IMR-90 (cell line): ENCODE measurements at regions not wholly inside any gene's neighbourhood (a gene's known extent, or its start where the extent isn't known, plus 50 kb on each side); places are given as distances from the start of the nearest gene placed in this dataset.

ENCODE experiments used
- ATAC-seq: fragments of 200-7000 bp; cut with Tn5 transposase; 2 replicates; pipeline ENCODE4 v1.9.1; 2020; ENCODE audit warnings: low read depth, mild to moderate bottlenecking, moderate library complexity
- BruUV-seq: library from RNA; stranded (reverse); fragments of 400-500 nt; replicated peaks from 2 replicates; lab custom pipeline; 2021; lab: Mats Ljungman, UMichigan
- CTCF ChIA-PET: fragments of 300-600 bp; formaldehyde crosslinking; extraction: SDS; loops from one replicate; lab custom pipeline; 2021; ENCODE audit warnings: antibody characterized with exemption; lab: Yijun Ruan, JAX
- POLR2A ChIA-PET: fragments of 300-600 bp; sonication (Branson Sonifier 250); formaldehyde crosslinking; loops from one replicate; lab custom pipeline; 2022; ENCODE audit warnings: antibody characterized with exemption; ENCODE audit not compliant: unreplicated experiment; lab: Charles Lee
- DNase-seq: peaks from one replicate; pipeline ENCODE4 v3.0.0; 2013
- H2AFZ ChIP-seq: replicated peaks from 2 replicates; pipeline ENCODE3; 2013; ENCODE audit warnings: low read length, mild to moderate bottlenecking; ENCODE audit not compliant: poor library complexity
- H2AK5ac ChIP-seq: 2 replicates; pipeline ENCODE4 v1.6.1; 2013; ENCODE audit warnings: low read depth, low read length, inconsistent platforms
- H2AK9ac ChIP-seq: replicated peaks from 2 replicates; pipeline ENCODE3; 2013; ENCODE audit warnings: mild to moderate bottlenecking, low read depth, low read length, moderate library complexity; ENCODE audit not compliant: poor library complexity
- H2BK120ac ChIP-seq: 2 replicates; pipeline ENCODE4 v1.6.1; 2013; ENCODE audit warnings: low read depth, low read length, inconsistent platforms
- H2BK15ac ChIP-seq: 3 replicates; pipeline ENCODE4 v1.6.1; 2013; ENCODE audit warnings: low read depth, low read length, inconsistent platforms
- H2BK20ac ChIP-seq: 2 replicates; pipeline ENCODE4 v1.6.1; 2013; ENCODE audit warnings: low read depth, mild to moderate bottlenecking, inconsistent platforms, low read length, moderate library complexity
- H2BK5ac ChIP-seq: 2 replicates; pipeline ENCODE4 v1.6.1; 2013; ENCODE audit warnings: mild to moderate bottlenecking, low read depth, low read length, inconsistent platforms; ENCODE audit not compliant: poor library complexity, severe bottlenecking
- H3K14ac ChIP-seq: replicated peaks from 2 replicates; pipeline ENCODE4 v1.6.1; 2013; ENCODE audit warnings: low read depth, low read length, inconsistent platforms
- H3K18ac ChIP-seq: 2 replicates; pipeline ENCODE4 v1.6.1; 2013; ENCODE audit warnings: low read depth, low read length, control low read depth
- H3K23ac ChIP-seq: 2 replicates; pipeline ENCODE4 v1.6.1; 2013; ENCODE audit warnings: low read depth, low read length, inconsistent platforms
- H3K27ac ChIP-seq: 2 replicates; pipeline ENCODE4 v1.5.1; 2013; ENCODE audit warnings: mild to moderate bottlenecking, control low read depth, low read length; ENCODE audit not compliant: insufficient read depth
- H3K27me3 ChIP-seq: 2 replicates; pipeline ENCODE4 v1.6.1; 2013; ENCODE audit warnings: low read length; ENCODE audit not compliant: control insufficient read depth, insufficient read depth
- H3K36me3 ChIP-seq: 2 replicates; pipeline ENCODE4 v1.6.1; 2013; ENCODE audit warnings: low read length, mixed read lengths; ENCODE audit not compliant: control insufficient read depth, insufficient read depth
- H3K4ac ChIP-seq: 2 replicates; pipeline ENCODE4 v1.6.1; 2013; ENCODE audit warnings: low read depth, low read length, inconsistent platforms
- H3K4me1 ChIP-seq: 2 replicates; pipeline ENCODE4 v1.6.1; 2013; ENCODE audit warnings: low read length, mixed read lengths; ENCODE audit not compliant: control insufficient read depth, insufficient read depth
- H3K4me2 ChIP-seq: 2 replicates; pipeline ENCODE4 v1.6.1; 2013; ENCODE audit warnings: low read depth, mild to moderate bottlenecking, control low read depth, low read length, moderate library complexity
- H3K4me3 ChIP-seq: 2 replicates; pipeline ENCODE4 v1.5.1; 2013; ENCODE audit warnings: low read depth, mild to moderate bottlenecking, control low read depth, low read length, moderate library complexity; ENCODE audit not compliant: insufficient read depth
- H3K56ac ChIP-seq: 2 replicates; pipeline ENCODE4 v1.6.1; 2013; ENCODE audit warnings: low read length, inconsistent platforms; ENCODE audit not compliant: insufficient read depth; ENCODE audit errors: extremely low read depth
- H3K79me1 ChIP-seq, 2 experiments: 2 replicates each; pipeline ENCODE4 v1.6.1; 2013; ENCODE audit warnings: low read length in 2 of 2, inconsistent platforms in 1 of 2, low read depth in 1 of 2
- H3K9ac ChIP-seq: 2 replicates; pipeline ENCODE4 v1.6.1; 2013; ENCODE audit warnings: low read depth, low read length, control low read depth
- H3K9me1 ChIP-seq: 2 replicates; pipeline ENCODE4 v1.6.1; 2013; ENCODE audit warnings: low read length, inconsistent platforms; ENCODE audit not compliant: insufficient read depth
- H3K9me3 ChIP-seq: 2 replicates; pipeline ENCODE4 v1.6.1; 2013; ENCODE audit warnings: low read length; ENCODE audit not compliant: control insufficient read depth, insufficient read depth
- H4K20me1 ChIP-seq: 2 replicates; pipeline ENCODE4 v1.6.1; 2013; ENCODE audit warnings: low read length, inconsistent platforms; ENCODE audit not compliant: insufficient read depth
- H4K5ac ChIP-seq: 2 replicates; pipeline ENCODE4 v1.6.1; 2013; ENCODE audit warnings: mild to moderate bottlenecking, low read depth, low read length, control low read depth
- H4K8ac ChIP-seq, 2 experiments: 2 replicates each; pipeline ENCODE4 v1.6.1; 2013; ENCODE audit warnings: low read depth in 2 of 2, low read length in 2 of 2, control low read depth in 1 of 2, inconsistent platforms in 1 of 2
- H4K91ac ChIP-seq: 2 replicates; pipeline ENCODE4 v1.6.1; 2013; ENCODE audit warnings: low read depth, low read length, inconsistent platforms; ENCODE audit not compliant: insufficient read depth
- BHLHE40 ChIP-seq: fragments of 150-350 bp; IDR thresholded peaks from 2 replicates; pipeline ENCODE4 v1.6.1; 2016; ENCODE audit warnings: mild to moderate bottlenecking, low read depth, low read length
- CEBPB ChIP-seq: IDR thresholded peaks from 2 replicates; pipeline ENCODE4 v1.6.1; 2012; ENCODE audit warnings: low read depth, low read length, improper control_type of control experiment
- CTCF ChIP-seq: conservative IDR thresholded peaks from 2 replicates; pipeline ENCODE4 v1.5.1; 2012; ENCODE audit warnings: mild to moderate bottlenecking, low read depth, low read length, improper control_type of control experiment
- FOS ChIP-seq: fragments of 150-350 bp; IDR thresholded peaks from 2 replicates; pipeline ENCODE4 v1.6.1; 2016; ENCODE audit warnings: low read depth, low read length
- MAFK ChIP-seq: IDR thresholded peaks from 2 replicates; pipeline ENCODE4 v1.6.1; 2012; ENCODE audit warnings: low read depth, low read length, improper control_type of control experiment
- MAZ ChIP-seq: IDR thresholded peaks from 2 replicates; pipeline ENCODE4 v1.6.1; 2012; ENCODE audit warnings: low read depth, mild to moderate bottlenecking, low read length, improper control_type of control experiment, moderate library complexity, borderline replicate concordance
- MXI1 ChIP-seq: IDR thresholded peaks from 2 replicates; pipeline ENCODE4 v1.6.1; 2012; ENCODE audit warnings: low read depth, mild to moderate bottlenecking, low read length, moderate library complexity, borderline replicate concordance
- NFE2L2 ChIP-seq: fragments of 150-350 bp; IDR thresholded peaks from 2 replicates; pipeline ENCODE4 v1.6.1; 2016; ENCODE audit warnings: low read depth, mild to moderate bottlenecking, low read length
- POLR2A ChIP-seq: IDR thresholded peaks from 2 replicates; pipeline ENCODE4 v1.6.1; 2012; ENCODE audit warnings: mild to moderate bottlenecking, low read depth, low read length
- RAD21 ChIP-seq: IDR thresholded peaks from 2 replicates; pipeline ENCODE4 v1.6.1; 2012; ENCODE audit warnings: low read length, improper control_type of control experiment
- SMC3 ChIP-seq: fragments of 150-350 bp; IDR thresholded peaks from 2 replicates; pipeline ENCODE4 v1.6.1; 2016; ENCODE audit warnings: low read depth, mild to moderate bottlenecking, antibody characterized with exemption, low read length, moderate library complexity
- USF2 ChIP-seq: fragments of 150-350 bp; IDR thresholded peaks from 2 replicates; pipeline ENCODE4 v1.6.1; 2017; ENCODE audit warnings: mild to moderate bottlenecking, antibody characterized with exemption, low read length, low read depth
- WGBS, 2 experiments: methylation state at CpG; one replicate each; pipeline versions ENCODE4 v1.1.5 to v1.1.7; 2013; ENCODE audit warnings: missing lambda C conversion rate in 2 of 2; ENCODE audit not compliant: insufficient read length in 1 of 2; ENCODE audit errors: extremely low coverage in 2 of 2; 5-methylcytosine and 5-hydroxymethylcytosine counted together
- dilution Hi-C: fragments of 300-500 bp; cut with HindIII; formaldehyde crosslinking; loops from one replicate; pipeline ENCODE4 v1.14.3; 2018; ENCODE audit warnings: low sequenced_read_pairs; ENCODE audit not compliant: unreplicated experiment
- in situ Hi-C: fragments of 300-500 bp; cut with MboI; formaldehyde crosslinking; loops from 3 replicates; pipeline ENCODE4 v1.14.3; 2019; ENCODE audit warnings: low sequenced_read_pairs, inconsistent platforms, mixed read lengths
- intact Hi-C: fragments of 100-400 bp; cut with micrococcal nuclease; formaldehyde crosslinking; loops from 2 replicates; pipeline ENCODE4 v1.10.0; 2022

GRCh38 chr7:113000316-113001020 is 86.2 kb downstream of the GPR85 start:
- intact Hi-C loops (no loop called here), dilution Hi-C loops (no loop called here), in situ Hi-C loops (loop anchor here (25.0 kb wide), 1 partner anchor 287 kb away; no protein-coding TSS in a partner anchor)
- Histone ChIP-seq H3K18ac (no peak overlapping the region), H3K9me1 (no peaks in the 10 kb centered on the region), H3K56ac (no peak overlapping the region), H2AFZ (no peak overlapping the region), H4K20me1 (no peaks in the 10 kb centered on the region), H3K14ac (no peak overlapping the region), H3K4me1 (no peaks in the 10 kb centered on the region), H3K4me2 (no peak overlapping the region), H2BK20ac (no peak overlapping the region), H3K23ac (no peak overlapping the region), H2AK5ac (no peak overlapping the region), H3K79me1 (no peaks in the 10 kb centered on the region), H3K4ac (no peak overlapping the region), H2AK9ac (no peak overlapping the region), H3K9ac (no peak overlapping the region), H2BK5ac (no peak overlapping the region), H3K9me3 (no peaks in the 10 kb centered on the region; the same call in 1 of the 2 replicates), H4K8ac (no peak overlapping the region), H3K4me3 (no peak overlapping the region), H3K36me3 (no peaks in the 10 kb centered on the region), H3K27ac (no peak overlapping the region), H4K91ac (no peak overlapping the region), H2BK15ac (no peak overlapping the region), H2BK120ac (no peak overlapping the region), H3K27me3 (no peaks in the 10 kb centered on the region), H4K5ac (no peak overlapping the region)
- DNase-seq (no peak), ATAC-seq (no peak)
- ChIA-PET POLR2A (no interaction called here), CTCF (no interaction called here)
- TF ChIP-seq CEBPB (no peak), MAZ (no peak), USF2 (no peak), CTCF (no peak), FOS (no peak), MAFK (no peak), RAD21 (no peak), BHLHE40 (no peak), MXI1 (no peak), SMC3 (no peak), POLR2A (no peak), NFE2L2 (no peak)
- WGBS, 2 experiments = no CpG with 5 or more reads among the region's 6 CpGs
- BruUV-seq = no TSS peak
